ENCODE measurements at regions not wholly inside any gene's neighbourhood (a gene's known extent, or its start where the extent isn't known, plus 50 kb on each side); places are given as distances from the start of the nearest gene placed in this dataset.

DNA sequence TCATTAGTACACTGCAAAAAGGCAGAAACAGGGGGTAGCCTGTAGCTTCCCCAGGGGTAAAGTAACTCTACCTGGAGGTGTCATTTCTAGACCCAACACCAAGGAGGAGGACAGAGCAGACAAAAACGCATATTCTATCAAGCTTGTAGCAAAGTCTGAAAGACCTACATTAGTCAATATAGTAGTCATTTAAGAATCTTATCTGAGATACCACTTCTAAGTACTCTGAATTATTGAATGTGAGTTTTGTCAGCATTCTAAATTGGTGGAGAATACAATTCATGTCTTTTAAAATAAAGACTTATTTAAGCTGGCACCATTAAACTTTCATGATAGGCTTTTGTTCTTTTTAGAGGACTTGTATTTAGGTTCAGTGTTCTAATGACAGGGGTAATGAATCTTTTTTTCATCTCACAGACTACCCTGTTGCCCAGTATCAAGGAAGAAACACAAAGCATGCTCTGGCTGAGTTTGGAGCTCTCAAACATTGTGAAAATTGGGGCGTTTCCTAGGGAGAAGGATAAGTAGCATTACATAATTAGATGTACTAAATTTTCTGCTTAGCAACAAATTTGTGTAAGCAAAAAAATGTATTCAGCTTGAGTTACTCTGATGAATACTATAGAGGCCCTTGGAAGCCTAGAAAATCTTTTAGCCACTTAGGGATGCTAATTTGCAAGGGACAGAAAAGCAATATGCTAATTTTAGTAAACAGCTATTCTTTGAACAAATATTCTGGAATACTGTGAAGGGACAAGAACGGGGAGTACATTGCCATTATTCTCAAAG, 255.4 kb upstream of the HSF2 start:
- ChIA-PET POLR2A (no interaction called here), CTCF (interaction anchor here (0.9 kb wide), 1 partner anchor 713 kb away, joined by 3 read pairs; no protein-coding TSS in a partner anchor)
- no peak overlapping the region for H3K27ac ChIP-seq (ENCODE audit: low read depth, low read length)
- TF ChIP-seq, protein P1, sequence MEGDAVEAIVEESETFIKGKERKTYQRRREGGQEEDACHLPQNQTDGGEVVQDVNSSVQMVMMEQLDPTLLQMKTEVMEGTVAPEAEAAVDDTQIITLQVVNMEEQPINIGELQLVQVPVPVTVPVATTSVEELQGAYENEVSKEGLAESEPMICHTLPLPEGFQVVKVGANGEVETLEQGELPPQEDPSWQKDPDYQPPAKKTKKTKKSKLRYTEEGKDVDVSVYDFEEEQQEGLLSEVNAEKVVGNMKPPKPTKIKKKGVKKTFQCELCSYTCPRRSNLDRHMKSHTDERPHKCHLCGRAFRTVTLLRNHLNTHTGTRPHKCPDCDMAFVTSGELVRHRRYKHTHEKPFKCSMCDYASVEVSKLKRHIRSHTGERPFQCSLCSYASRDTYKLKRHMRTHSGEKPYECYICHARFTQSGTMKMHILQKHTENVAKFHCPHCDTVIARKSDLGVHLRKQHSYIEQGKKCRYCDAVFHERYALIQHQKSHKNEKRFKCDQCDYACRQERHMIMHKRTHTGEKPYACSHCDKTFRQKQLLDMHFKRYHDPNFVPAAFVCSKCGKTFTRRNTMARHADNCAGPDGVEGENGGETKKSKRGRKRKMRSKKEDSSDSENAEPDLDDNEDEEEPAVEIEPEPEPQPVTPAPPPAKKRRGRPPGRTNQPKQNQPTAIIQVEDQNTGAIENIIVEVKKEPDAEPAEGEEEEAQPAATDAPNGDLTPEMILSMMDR (IDR thresholded peaks at IDR 0.05; ENCODE audit: low read depth, low read length), result no peak
- H3K4me3 ChIP-seq (ENCODE audit: low read depth, low read length), result no peak overlapping the region
- DNase-seq (ENCODE audit: low read depth, low spot score), result no peak
- H3K9me3 ChIP-seq (ENCODE audit: control insufficient read depth, insufficient read depth, low read length), result no peaks in the 10 kb centered on the region
- H3K27me3 ChIP-seq (ENCODE audit: control insufficient read depth, insufficient read depth, low read length), result no peaks in the 10 kb centered on the region

DNA sequence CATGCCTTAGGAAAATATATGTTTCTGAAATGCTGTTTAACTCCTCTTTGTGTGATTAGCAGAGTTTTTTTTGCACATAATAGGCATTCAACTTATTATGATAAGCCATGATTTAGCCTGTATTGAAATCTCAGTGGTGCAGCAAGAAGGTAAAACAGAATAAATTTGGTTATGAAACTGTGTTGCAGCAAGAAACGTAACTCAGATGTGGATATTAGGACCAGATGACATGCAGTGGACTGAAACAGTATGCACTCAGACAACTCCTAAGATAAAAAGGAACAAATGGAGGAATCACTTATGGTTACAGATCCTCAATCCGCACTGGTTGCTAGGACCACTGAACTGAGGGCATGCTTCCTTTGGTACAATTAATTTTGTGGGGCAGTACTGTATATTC, 254.2 kb upstream of the HSF2 start:
- ChIA-PET CTCF (no interaction called here), POLR2A (no interaction called here)
- DNase-seq (ENCODE audit: low read depth, low spot score), result no peak
- H3K27ac ChIP-seq (ENCODE audit: low read depth, low read length), result no peak overlapping the region
- H3K27me3 ChIP-seq (ENCODE audit: control insufficient read depth, insufficient read depth, low read length), result no peaks in the 10 kb centered on the region
- H3K4me3 ChIP-seq (ENCODE audit: low read depth, low read length), result no peak overlapping the region
- H3K9me3 ChIP-seq (ENCODE audit: control insufficient read depth, insufficient read depth, low read length), result no peaks in the 10 kb centered on the region
- TF ChIP-seq, protein P1 (IDR thresholded peaks at IDR 0.05; ENCODE audit: low read depth, low read length), result no peak

DNA sequence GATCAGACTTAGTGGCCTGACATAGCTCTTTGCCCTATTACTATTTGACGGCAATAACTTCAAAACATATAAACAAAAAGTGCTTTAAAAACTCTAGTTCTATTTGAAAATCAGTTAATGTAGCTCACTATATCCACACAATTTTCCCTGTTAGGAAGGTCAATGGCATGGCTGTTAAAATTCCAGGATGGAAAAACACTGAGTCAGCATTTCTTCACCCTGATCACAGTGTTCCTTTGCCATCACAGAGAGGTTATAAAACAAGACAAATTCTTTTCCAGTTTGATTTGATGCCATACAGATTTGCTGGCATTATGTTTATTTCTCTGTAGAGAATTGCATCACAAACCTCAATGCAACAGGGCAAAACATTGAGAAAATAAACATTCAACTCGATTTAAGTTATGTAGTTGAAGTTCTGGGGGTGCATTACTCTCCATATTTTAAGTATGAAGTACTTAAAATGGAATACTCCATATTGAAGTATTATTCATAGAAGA, 253.7 kb upstream of the HSF2 start:
- Histone ChIP-seq H3K4me3 (ENCODE audit: low read depth, low read length) (no peak overlapping the region), H3K27me3 (ENCODE audit: control insufficient read depth, insufficient read depth, low read length) (no peaks in the 10 kb centered on the region), H3K27ac (ENCODE audit: low read depth, low read length) (no peak overlapping the region), H3K9me3 (ENCODE audit: control insufficient read depth, insufficient read depth, low read length) (no peaks in the 10 kb centered on the region)
- no peak for DNase-seq (ENCODE audit: low read depth, low spot score)
- TF ChIP-seq, protein P1 (IDR thresholded peaks at IDR 0.05; ENCODE audit: low read depth, low read length), result no peak
- ChIA-PET POLR2A (no interaction called here), CTCF (no interaction called here)

DNA sequence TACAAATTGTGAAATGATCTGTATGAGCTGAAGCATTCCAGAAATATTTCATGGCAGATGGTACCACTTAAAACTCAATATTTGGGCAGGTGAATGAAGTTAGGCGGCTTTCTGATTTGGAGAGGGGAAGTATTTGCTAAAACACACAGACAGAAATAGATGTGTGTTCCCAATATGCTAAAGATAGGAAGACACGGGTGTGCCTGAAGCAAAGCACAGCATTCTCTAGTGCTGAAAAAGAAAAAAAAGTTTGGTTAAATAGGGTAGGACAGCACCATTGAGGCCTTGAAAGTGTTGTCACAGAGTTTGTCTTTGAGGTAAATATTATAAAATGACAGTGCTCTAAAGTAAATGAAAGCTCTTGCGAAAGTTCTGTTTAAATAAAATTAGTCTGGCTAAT, 252.2 kb upstream of the HSF2 start:
- TF ChIP-seq, protein P1 (IDR thresholded peaks at IDR 0.05; ENCODE audit: low read depth, low read length), result no peak
- no peak overlapping the region for H3K4me3 ChIP-seq (ENCODE audit: low read depth, low read length)
- H3K27me3 ChIP-seq (ENCODE audit: control insufficient read depth, insufficient read depth, low read length), result no peaks in the 10 kb centered on the region
- no peak overlapping the region for H3K27ac ChIP-seq (ENCODE audit: low read depth, low read length)
- ChIA-PET POLR2A (no interaction called here), CTCF (no interaction called here)
- H3K9me3 ChIP-seq (ENCODE audit: control insufficient read depth, insufficient read depth, low read length), result no peaks in the 10 kb centered on the region
- no peak for DNase-seq (ENCODE audit: low read depth, low spot score)

DNA sequence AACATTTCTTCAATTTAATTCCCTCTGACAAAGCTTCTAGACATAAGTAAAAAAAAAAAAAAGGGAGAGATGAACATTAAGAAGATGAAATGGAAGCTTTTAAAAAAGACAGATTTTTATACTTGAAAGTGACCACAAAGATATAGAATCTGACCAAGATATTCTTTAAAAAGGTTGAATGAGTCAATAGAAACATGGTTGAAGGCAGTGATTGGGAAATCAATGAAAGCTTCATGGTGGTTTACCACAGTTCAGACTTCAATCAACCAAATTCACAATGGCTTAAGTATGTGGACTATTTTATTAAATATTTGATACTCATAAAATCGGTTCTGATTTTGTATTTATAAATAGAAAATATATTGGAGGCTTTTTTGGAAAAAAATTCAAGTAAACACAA, 248.4 kb upstream of the HSF2 start:
- DNase-seq (ENCODE audit: low read depth, low spot score), result no peak
- no peak overlapping the region for H3K4me3 ChIP-seq (ENCODE audit: low read depth, low read length)
- ChIA-PET POLR2A (no interaction called here), CTCF (interaction anchor here (1.3 kb wide), 1 partner anchor 33 kb away, joined by 4 read pairs; no protein-coding TSS in a partner anchor)
- TF ChIP-seq, protein P1 (IDR thresholded peaks at IDR 0.05; ENCODE audit: low read depth, low read length), result no peak
- no peak overlapping the region for H3K27ac ChIP-seq (ENCODE audit: low read depth, low read length)
- no peaks in the 10 kb centered on the region for H3K9me3 ChIP-seq (ENCODE audit: control insufficient read depth, insufficient read depth, low read length)
- H3K27me3 ChIP-seq (ENCODE audit: control insufficient read depth, insufficient read depth, low read length), result no peaks in the 10 kb centered on the region

Measured in AG04450 (cell line).